ENCODE measurements at regions not wholly inside any gene's neighbourhood (a gene's known extent, or its start where the extent isn't known, plus 50 kb on each side); places are given as distances from the start of the nearest gene placed in this dataset.

DNA sequence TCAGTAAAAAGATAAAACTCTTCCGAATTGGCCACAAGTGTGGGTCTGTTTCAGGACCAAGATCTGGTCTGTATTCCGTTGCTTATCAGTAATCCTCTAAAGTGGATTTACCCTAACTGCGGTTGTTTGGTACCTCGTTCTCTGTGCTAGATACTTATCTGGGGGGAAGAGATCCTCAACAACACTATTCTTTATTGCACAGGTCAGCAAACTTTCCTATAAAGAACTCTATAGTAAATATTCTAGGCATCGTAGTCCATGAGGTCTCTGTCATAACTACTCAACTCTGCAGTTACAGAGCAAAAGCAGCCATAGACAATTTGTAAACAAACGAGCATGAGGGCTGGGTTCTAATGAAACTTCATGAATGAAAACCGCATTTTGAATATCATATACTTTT is 335.8 kb upstream of the KIF2A start:
- Histone ChIP-seq H3K36me3 (no peaks in the 10 kb centered on the region), H3K4me3 (no peak overlapping the region), H3K27me3 (peaks cover 0 to 21% (median 0%) of the 10 kb centered on the region in 7 donors), H3K4me1 (no peaks in the 10 kb centered on the region), H3K27ac (no peak overlapping the region), H3K9me3 (no peaks in the 10 kb centered on the region)
- no peak for DNase-seq
- intact Hi-C loops (cut with DNase I), result no loop called here
- 54 to 57% methylated on average over 7 of the region's 7 CpGs for WGBS, 2 donors
- ATAC-seq, result no peak
- TF ChIP-seq, protein P1, sequence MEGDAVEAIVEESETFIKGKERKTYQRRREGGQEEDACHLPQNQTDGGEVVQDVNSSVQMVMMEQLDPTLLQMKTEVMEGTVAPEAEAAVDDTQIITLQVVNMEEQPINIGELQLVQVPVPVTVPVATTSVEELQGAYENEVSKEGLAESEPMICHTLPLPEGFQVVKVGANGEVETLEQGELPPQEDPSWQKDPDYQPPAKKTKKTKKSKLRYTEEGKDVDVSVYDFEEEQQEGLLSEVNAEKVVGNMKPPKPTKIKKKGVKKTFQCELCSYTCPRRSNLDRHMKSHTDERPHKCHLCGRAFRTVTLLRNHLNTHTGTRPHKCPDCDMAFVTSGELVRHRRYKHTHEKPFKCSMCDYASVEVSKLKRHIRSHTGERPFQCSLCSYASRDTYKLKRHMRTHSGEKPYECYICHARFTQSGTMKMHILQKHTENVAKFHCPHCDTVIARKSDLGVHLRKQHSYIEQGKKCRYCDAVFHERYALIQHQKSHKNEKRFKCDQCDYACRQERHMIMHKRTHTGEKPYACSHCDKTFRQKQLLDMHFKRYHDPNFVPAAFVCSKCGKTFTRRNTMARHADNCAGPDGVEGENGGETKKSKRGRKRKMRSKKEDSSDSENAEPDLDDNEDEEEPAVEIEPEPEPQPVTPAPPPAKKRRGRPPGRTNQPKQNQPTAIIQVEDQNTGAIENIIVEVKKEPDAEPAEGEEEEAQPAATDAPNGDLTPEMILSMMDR (IDR thresholded peaks at IDR 0.05), result no peak

DNA sequence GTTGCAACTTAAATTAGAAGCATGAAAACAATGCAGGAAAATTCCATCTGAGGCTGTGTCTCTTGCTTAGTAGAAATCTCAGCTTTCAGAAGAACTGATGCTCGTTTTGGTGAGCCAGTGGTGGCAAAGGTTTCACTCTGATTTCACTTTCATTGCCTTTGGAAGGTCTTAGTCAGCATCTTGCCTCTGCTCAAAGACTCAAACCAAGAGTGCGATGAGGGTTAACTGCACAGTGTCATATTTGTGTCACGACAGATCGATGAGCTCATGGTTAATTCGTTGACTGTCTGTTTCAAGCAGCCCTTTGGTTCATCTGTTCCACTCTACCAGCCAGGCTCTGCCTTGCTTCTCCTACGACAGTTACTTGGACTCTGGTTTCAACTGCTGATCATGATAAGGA is 331.3 kb upstream of the KIF2A start:
- Histone ChIP-seq H3K27me3 (peaks cover 0 to 12% (median 0%) of the 10 kb centered on the region in 7 donors), H3K36me3 (no peaks in the 10 kb centered on the region), H3K4me1 (no peaks in the 10 kb centered on the region), H3K9me3 (no peaks in the 10 kb centered on the region), H3K27ac (no peak overlapping the region), H3K4me3 (no peak overlapping the region)
- WGBS, 2 donors, result 73 to 75% methylated on average over 6 of the region's 6 CpGs
- ATAC-seq, result no peak
- TF ChIP-seq, protein P1 (IDR thresholded peaks at IDR 0.05), result no peak
- DNase-seq, result no peak
- intact Hi-C loops (cut with DNase I), result no loop called here

DNA sequence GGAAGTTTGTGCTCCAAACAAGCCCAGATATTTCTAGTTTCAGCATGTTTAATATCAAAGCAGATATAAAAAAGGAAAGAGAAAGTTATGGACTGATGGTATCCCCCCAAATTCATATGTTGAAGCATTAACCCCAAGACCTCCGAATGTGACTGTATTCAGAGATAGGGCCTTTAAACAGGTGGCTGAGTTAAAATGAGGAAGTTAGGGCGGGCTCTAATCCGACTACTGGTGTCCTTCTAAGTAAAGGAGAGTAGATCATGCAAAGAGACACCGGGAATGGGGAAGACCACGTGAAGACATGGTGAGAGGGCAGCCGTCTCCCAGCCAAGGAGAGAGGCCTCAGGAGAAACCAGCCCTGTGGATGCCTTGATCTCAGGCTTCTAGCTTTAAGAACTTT is 324.1 kb upstream of the KIF2A start:
- no peaks in the 10 kb centered on the region for H3K4me1 ChIP-seq
- TF ChIP-seq, protein P1 (IDR thresholded peaks at IDR 0.05), result no peak
- no peaks in the 10 kb centered on the region for H3K27me3 ChIP-seq
- H3K36me3 ChIP-seq, result no peaks in the 10 kb centered on the region
- H3K4me3 ChIP-seq, result no peak overlapping the region
- H3K27ac ChIP-seq, result no peak overlapping the region
- intact Hi-C loops (cut with DNase I), result no loop called here
- no peak for DNase-seq
- WGBS, 2 donors, result 72 to 73% methylated on average over 6 of the region's 6 CpGs
- ATAC-seq, result no peak
- peaks cover 0 to 10% (median 5%) of the 10 kb centered on the region in 11 donors for H3K9me3 ChIP-seq

DNA sequence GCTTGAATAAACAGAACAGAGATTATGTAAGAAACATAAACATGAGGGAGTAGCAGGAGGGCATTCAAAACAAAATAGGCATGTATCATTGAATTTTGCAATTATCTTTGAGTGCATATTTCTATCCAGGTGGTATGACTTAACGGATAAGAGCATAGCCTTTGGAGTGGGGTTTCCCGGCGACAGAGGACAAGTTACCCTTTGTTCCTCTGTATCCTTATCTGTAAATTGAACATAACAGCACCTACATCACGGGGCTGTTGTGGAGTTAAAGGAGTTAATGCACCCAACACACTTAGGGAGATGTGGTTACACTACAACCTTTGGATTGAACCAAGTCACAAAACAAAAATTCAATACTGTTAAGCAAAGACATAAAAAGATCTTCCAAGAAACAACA is 314.6 kb upstream of the KIF2A start:
- 33 to 36% methylated on average over 4 of the region's 4 CpGs for WGBS, 2 donors
- DNase-seq (no peak), ATAC-seq (no peak)
- H3K9me3 ChIP-seq, result peaks cover 0 to 14% (median 6%) of the 10 kb centered on the region in 11 donors
- TF ChIP-seq, protein P1 (IDR thresholded peaks at IDR 0.05), result no peak
- no peak overlapping the region for H3K4me3 ChIP-seq
- no peak overlapping the region for H3K27ac ChIP-seq
- no peaks in the 10 kb centered on the region for H3K36me3 ChIP-seq
- H3K4me1 ChIP-seq, result no peaks in the 10 kb centered on the region
- intact Hi-C loops (cut with DNase I), result no loop called here
- H3K27me3 ChIP-seq, result peaks cover 0 to 7% (median 0%) of the 10 kb centered on the region in 7 donors
